Embryonic facial prominence (tissue), 1 donor: ENCODE measurements at regions not wholly inside any gene's neighbourhood (a gene's known extent, or its start where the extent isn't known, plus 50 kb on each side); places are given as distances from the start of the nearest gene placed in this dataset.
"Not testable (repeated sequence)": the region's sequence is repeated elsewhere in the genome, so short reads cannot be mapped to it uniquely, and the experiment has no call there.

Experiments used
- DNase-seq: peaks from one replicate; pipeline ENCODE4 v3.0.0-alpha.2; 2016; ENCODE audit errors: extremely low spot score

DNA sequence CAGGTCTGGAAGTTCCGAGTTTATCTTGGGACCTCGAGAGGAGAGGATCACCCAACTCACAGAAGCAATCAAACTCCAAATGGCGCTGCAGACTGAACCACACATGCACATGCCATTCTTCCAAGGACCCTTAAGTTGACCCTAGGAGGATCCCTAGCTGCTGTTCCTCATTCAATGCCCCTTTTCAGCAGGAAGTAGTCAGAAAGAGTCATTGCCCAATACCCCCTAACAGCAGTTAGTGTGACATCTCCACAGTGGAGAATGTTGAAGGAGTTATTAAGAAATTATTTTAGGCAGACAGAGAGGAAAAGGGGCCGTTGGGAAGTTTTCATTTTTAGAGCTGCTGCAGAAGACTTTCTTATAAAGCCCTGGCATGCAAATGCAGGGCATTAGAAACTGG, 229.9 kb upstream of the DAB2 start:
- DNase-seq = no peak

DNA sequence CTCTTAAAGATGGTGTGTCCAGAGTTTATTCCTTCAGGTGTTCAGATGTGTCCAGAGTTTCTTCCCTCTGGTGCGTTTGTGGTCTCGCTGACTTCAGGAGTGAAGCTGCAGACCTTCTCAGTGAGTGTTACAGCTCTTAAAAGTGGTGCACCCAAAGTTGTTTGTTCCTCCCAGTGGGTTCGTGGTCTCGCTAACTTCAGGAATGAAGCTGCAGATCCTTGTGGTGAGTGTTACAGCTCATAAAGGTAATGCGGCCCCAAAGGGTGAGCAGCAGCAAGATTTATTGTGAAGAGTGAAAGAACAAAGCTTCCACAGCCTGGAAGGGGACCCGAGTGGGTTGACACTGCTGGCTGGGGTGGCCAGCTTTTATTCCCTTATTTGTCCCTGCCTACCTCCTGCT, 227.7 kb upstream of the DAB2 start:
- not testable (repeated sequence) for DNase-seq

GRCh38 chr5:39652036-39652435, 227.3 kb upstream of the DAB2 start:
- no peak for DNase-seq

DNA sequence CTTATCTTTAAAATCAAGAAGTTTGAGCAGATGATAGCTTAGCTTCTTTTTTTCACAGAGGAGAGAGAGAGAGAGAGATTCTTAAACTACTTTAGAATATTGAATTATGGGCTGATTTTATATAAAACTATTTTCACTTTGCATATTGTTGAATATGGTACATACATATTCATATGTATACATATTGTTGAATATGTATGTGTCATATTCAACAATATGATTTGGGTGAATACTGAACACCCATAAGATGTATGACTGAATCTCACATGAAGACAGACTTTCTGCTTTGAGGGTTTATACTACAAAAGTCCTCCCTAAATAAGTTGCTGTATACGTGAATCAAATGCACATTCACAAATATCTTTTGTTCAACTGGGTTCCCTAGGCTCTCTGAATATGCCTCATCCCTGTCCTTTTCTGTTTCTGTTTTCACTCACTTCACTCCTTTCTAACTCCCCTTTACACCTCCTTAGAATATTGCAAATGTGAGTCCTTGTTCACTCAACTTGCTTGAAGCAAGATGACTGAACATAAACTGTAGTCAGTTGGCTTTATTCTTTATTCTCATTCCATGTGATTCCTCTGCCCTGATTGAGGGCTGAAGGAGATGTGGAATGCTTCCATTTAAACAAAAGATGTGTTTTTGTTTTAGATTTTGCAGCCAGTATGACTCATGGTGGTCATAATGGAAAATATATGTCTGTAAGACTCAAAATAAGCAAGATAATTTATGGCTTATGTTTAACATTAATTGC, 225.4 kb upstream of the DAB2 start:
- DNase-seq = no peak

GRCh38 chr5:39648848-39649227, 224.1 kb upstream of the DAB2 start:
- DNase-seq = no peak

DNA sequence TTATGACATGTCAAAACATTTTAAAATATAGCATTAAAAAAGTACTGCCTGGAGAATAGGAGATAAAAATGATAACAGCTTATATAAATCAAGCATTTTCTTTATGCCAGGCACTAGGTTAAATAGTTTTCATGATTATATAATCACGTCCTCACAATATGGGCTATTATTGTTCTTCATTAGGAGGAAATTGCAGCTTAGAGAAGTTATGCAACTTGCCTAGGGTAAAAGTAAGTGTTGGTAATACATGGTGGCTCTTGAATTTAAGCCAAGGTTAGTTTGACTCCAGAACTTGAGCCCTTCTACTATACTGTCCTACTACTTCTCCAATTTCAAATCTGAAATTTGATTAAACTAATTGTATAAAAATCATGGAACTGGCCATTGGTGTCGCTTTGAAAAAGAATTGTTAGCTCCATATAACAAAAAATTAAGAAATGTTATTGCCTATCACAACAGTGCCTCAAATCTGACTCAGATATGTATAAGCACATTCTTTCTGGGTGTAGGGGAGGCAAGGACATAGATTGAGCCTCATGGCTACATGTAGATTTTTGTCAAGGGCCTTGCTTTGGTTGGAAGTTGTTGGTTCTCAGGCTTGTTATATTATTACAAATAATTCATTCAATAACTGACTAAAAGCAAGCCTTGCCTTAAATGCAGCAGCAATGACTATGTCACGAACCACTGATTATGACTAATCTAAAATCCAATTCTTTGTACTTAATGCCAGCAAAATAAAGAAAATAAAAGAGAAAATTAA, 223.5 kb upstream of the DAB2 start:
- DNase-seq = no peak

- DNase-seq = no peak
Observed at GRCh38 chr5:39640552-39640951, 215.8 kb upstream of the DAB2 start.

DNA sequence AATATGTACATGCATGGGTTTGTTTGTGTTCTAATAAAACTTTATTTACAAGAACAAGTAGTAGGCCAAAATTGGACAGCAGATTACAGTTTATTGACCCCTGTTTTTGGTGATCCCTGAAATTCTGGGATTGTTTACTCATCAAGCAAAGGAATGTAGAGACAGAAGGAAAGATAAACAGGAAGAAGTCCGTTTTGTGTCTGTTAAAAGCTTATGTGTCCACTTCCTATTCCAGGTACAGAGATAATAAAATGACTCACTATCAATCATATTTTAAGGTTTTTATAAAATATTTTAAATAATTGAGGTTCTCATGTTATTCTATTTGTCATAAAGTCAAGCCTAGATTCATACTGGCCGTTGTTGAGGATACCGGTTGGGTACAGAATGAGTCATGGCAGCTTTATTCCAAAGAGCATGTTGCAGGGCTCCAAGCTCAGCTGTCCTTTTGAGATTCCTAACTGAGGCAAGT, 214.9 kb upstream of the DAB2 start:
- no peak for DNase-seq

- DNase-seq = no peak
Observed at GRCh38 chr5:39638813-39639212, 214.0 kb upstream of the DAB2 start.

DNA sequence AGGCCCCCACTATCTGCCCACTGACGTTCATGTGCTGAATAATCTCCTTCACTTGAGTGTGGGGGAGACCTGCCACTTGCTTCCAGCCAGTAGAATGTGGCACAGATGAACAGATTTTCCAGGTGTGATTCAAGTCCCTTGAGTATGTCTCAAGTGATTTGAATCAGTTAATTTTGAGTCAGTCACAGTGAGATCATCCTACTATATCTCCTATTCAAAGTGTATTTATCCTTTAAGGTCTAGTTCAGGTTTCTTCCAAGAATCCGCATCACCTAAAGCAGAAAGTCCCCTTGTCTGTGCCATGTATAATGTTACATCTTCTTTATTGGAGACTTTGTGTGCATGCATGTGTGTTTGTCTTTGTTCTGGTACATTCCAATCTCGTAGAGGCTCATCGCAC, 208.3 kb upstream of the DAB2 start:
- no peak for DNase-seq

- DNase-seq = no peak
Observed at GRCh38 chr5:39631958-39632357, 207.2 kb upstream of the DAB2 start.

DNA sequence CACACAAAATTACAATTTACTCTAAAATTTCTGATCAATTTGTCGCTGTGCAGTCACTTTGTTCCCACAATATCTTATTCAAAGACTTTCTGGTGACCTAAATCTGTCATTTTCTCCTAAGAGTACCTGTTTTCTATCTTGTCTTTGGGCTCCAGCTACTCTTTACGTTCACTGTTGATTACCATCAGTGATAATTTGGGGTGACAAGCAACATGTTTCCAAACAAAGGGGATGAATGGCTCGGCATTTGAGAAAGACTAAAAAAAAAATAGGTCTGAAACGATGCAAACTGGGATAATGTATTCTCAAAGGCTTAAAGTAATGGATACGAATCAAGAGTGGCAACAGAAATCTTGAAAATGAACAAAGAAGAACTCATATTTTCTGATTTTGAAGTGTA, 205.2 kb upstream of the DAB2 start:
- no peak for DNase-seq

DNA sequence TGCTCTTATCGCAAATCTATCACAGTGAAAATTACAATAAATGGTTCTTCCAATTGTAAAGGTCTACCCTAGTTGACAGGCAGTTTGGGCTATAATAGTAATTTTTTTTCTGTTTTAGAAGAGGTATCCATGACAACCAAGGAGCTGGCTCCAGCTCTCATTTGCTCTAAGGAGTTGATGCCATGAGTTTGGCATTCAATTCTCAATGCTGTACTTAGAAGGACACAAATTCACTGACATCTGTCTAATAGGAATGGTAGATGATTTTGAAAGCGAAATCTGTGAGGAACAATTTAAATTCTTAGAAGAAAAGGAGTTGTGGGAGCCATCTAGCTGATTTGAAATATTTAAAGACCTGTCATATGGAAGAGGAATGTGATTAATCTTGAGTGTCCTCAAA, 203.6 kb upstream of the DAB2 start:
- DNase-seq = no peak

DNA sequence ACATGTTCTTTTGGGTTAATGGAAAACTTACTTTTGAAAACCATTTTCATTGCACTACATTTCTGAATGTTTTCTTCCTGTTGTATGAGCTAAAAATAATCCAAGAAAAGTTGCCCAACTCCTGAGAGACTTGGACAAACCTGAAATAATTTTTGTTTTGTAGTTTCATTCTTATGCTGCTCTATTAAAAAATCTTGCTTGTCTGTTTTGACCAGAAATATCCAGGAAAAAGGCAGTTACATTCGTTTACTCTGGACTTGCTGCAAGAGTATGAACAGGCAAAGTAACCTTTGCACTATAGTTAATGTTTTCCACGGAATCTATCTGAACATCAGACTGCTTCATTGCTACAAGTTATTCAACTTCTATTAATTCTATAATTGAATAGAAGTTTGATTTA, 200.1 kb upstream of the DAB2 start:
- no peak for DNase-seq

GRCh38 chr5:39624268-39624886, 199.6 kb upstream of the DAB2 start:
- DNase-seq = no peak

GRCh38 chr5:39623291-39623865, 198.6 kb upstream of the DAB2 start:
- DNase-seq = no peak

DNA sequence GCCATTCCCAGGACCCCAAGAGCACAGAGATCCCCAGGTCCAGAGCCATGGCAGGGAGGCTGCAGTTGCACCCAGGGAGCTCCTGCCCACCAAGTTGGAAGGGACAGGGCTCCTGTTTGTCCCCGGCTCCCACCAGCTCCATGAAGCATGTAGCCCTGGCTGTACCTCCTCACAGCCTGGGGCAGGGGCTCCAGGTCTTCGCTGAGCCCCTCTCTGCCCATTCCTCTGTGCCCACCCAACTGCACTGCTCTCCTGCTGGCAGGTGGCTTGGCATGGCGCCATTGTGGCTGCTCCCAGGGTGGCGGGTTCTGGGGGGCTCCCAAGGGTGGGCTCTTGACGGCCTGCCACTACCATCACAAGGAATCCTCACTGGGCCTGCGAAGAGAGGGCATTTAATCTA, 197.5 kb upstream of the DAB2 start:
- DNase-seq = no peak

DNA sequence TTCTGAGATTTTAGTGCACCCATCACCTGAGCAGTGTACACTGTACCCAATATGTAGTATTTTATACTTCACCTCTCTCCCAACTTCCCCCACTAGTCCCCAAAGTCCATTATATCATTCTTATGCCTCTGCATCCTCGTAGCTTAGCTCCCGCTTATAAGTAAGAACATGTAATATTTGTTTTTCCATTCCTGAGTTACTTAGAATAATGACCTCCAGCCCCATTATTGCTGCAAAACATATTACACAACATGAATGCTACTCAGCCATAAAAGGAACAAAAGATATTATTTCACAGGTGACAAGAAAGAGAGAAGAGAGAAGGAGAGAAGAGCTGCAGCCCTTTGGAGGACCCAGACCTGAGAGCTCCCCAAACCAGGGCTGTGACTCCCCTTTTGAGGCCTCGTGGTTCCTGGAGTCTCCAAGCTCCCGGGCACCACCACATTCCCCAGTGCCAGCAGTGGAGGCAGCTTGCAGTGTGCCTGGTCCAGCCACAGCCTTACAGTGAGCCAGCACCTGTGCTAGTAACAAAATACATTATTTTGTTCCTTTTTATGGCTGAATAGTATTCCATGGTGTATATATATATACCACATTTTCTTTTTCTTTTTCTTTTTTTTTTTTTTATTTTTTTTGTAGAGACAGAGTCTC, 194.5 kb upstream of the DAB2 start:
- no peak for DNase-seq

- DNase-seq = no peak
Observed at GRCh38 chr5:39618391-39618790, 193.6 kb upstream of the DAB2 start.

DNA sequence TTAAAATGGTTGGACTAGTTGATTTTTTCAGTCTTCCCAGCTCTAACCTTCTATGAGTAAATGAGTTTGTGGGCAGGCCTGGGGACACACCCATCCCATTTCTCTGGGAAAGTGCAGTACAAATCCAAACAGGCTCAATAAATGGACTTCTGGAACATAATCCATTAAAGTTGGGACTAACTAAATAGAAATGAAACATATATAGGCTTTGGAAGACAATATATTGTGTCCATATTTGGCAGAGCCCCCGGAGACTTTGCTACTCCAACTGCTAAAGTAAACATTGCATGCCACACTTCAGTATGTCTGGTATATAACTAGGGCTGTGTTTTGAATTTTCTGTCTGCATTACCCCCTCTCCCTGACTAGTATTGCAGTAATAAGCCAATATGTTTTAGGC, 191.4 kb upstream of the DAB2 start:
- no peak for DNase-seq

- DNase-seq = not testable (repeated sequence)
Observed at GRCh38 chr5:39611076-39611475, 186.3 kb upstream of the DAB2 start.

DNA sequence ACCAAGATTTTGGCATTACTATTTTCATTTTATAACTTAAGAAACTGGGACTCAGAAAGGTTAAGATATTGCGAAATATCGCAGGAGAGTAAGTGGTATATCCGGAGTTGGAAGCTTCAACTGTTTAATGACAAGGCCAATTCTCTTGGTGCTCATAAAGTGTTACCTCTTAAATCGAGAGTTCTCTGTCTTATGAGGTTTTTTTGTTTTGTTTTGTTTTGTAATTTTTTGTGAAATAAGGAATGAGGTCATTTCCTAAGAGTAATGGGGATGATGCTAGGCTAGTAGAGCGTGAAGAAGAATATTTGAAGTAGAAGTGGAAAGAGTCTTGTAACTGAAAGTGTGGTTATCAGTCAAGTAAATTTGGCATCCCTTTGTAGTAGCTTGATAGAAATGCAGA, 183.2 kb upstream of the DAB2 start:
- no peak for DNase-seq
